ENCODE measurements at regions not wholly inside any gene's neighbourhood (a gene's known extent, or its start where the extent isn't known, plus 50 kb on each side); places are given as distances from the start of the nearest gene placed in this dataset.

GRCh38 chr2:40004336-40004735 lies 225.3 kb upstream of the THUMPD2 start:
- Histone ChIP-seq H2AFZ (ENCODE audit: insufficient read depth, low read depth, low read length, poor library complexity, severe bottlenecking) (no peak overlapping the region), H3K4me2 (replicated peaks; ENCODE audit: low read depth, low read length, poor library complexity, severe bottlenecking) (no peak overlapping the region), H3K9ac (ENCODE audit: low read length) (no peak overlapping the region), H3K27ac (ENCODE audit: low read length in 2 of 2) (no peak overlapping the region), H4K20me1 (ENCODE audit: control insufficient read depth, insufficient read depth, low read length, poor library complexity, severe bottlenecking) (no peaks in the 10 kb centered on the region), H3K27me3 (replicated peaks in 1 of 4; ENCODE audit: control extremely low read depth in 1 of 4, control insufficient read depth in 3 of 4, insufficient read depth in 4 of 4, low read length in 3 of 4) (no peaks in the 10 kb centered on the region), H3K9me3 (ENCODE audit: control extremely low read depth in 1 of 3, control insufficient read depth in 2 of 3, insufficient read depth in 1 of 3, low read length in 2 of 3) (no peaks in the 10 kb centered on the region), H3K4me3 (ENCODE audit: control extremely low read depth in 1 of 5, extremely low read depth in 1 of 5, insufficient read depth in 1 of 5, low read depth in 2 of 5, low read length in 4 of 5) (no peak overlapping the region), H3K36me3 (replicated peaks in 1 of 2; ENCODE audit: control extremely low read depth in 1 of 2, control insufficient read depth in 1 of 2, extremely low read depth in 1 of 2, insufficient read depth in 2 of 2, low read length in 1 of 2) (no peaks in the 10 kb centered on the region), H3K4me1 (ENCODE audit: control insufficient read depth in 2 of 2, insufficient read depth in 2 of 2, low read length in 2 of 2) (no peaks in the 10 kb centered on the region), H3K79me2 (ENCODE audit: control insufficient read depth, insufficient read depth, low read length) (no peaks in the 10 kb centered on the region)
- Mint-ChIP-seq H3K27me3 (no peaks in the 10 kb centered on the region), H3K9me3 (ENCODE audit: insufficient read depth) (no peaks in the 10 kb centered on the region), H3K27ac (no peak overlapping the region), H3K4me1 (no peaks in the 10 kb centered on the region), H3K4me3 (no peak overlapping the region)
- POLR2A ChIA-PET, result no interaction called here
- CTCF ChIA-PET, result no interaction called here
- DNase-seq (no peak), ATAC-seq (ENCODE audit: low read depth) (no peak)
- no peak for TF ChIP-seq CTCF (IDR thresholded peaks at IDR 0.05)
- TF ChIP-seq EZH2 (IDR thresholded peaks at IDR 0.05; ENCODE audit: borderline replicate concordance, insufficient read depth, low read depth, low read length, poor library complexity, severe bottlenecking), result no peak
- WGBS (ENCODE audit: insufficient coverage), result 50% methylated on average over 1 of the region's 1 CpG
- intact Hi-C loops (cut with micrococcal nuclease), result no loop called here

- no peaks in the 10 kb centered on the region for H3K9me3 ChIP-seq (ENCODE audit: control extremely low read depth in 1 of 3, control insufficient read depth in 2 of 3, insufficient read depth in 1 of 3, low read length in 2 of 3)
- H3K4me1 Mint-ChIP-seq, result no peaks in the 10 kb centered on the region
- no peak overlapping the region for H3K27ac ChIP-seq (ENCODE audit: low read length in 2 of 2)
- DNase-seq (no peak), ATAC-seq (ENCODE audit: low read depth) (no peak)
- no CpG with 5 or more reads among the region's 3 CpGs for WGBS (ENCODE audit: insufficient coverage)
- H3K27me3 Mint-ChIP-seq, result no peaks in the 10 kb centered on the region
- H3K4me3 ChIP-seq (ENCODE audit: control extremely low read depth in 1 of 5, extremely low read depth in 1 of 5, insufficient read depth in 1 of 5, low read depth in 2 of 5, low read length in 4 of 5), result no peak overlapping the region
- no peak for TF ChIP-seq EZH2 (IDR thresholded peaks at IDR 0.05; ENCODE audit: borderline replicate concordance, insufficient read depth, low read depth, low read length, poor library complexity, severe bottlenecking)
- TF ChIP-seq CTCF (IDR thresholded peaks at IDR 0.05), result no peak
- intact Hi-C loops (cut with micrococcal nuclease), result no loop called here
- no peaks in the 10 kb centered on the region for H3K9me3 Mint-ChIP-seq (ENCODE audit: insufficient read depth)
- H3K27me3 ChIP-seq (replicated peaks in 1 of 4; ENCODE audit: control extremely low read depth in 1 of 4, control insufficient read depth in 3 of 4, insufficient read depth in 4 of 4, low read length in 3 of 4), result no peaks in the 10 kb centered on the region
- no peak overlapping the region for H3K4me2 ChIP-seq (replicated peaks; ENCODE audit: low read depth, low read length, poor library complexity, severe bottlenecking)
- no peaks in the 10 kb centered on the region for H3K79me2 ChIP-seq (ENCODE audit: control insufficient read depth, insufficient read depth, low read length)
- H3K9ac ChIP-seq (ENCODE audit: low read length), result no peak overlapping the region
- H3K4me3 Mint-ChIP-seq, result no peak overlapping the region
- CTCF ChIA-PET, result no interaction called here
- no peaks in the 10 kb centered on the region for H4K20me1 ChIP-seq (ENCODE audit: control insufficient read depth, insufficient read depth, low read length, poor library complexity, severe bottlenecking)
- H2AFZ ChIP-seq (ENCODE audit: insufficient read depth, low read depth, low read length, poor library complexity, severe bottlenecking), result no peak overlapping the region
- POLR2A ChIA-PET, result no interaction called here
- H3K36me3 ChIP-seq (replicated peaks in 1 of 2; ENCODE audit: control extremely low read depth in 1 of 2, control insufficient read depth in 1 of 2, extremely low read depth in 1 of 2, insufficient read depth in 2 of 2, low read length in 1 of 2), result no peaks in the 10 kb centered on the region
- no peak overlapping the region for H3K27ac Mint-ChIP-seq
- no peaks in the 10 kb centered on the region for H3K4me1 ChIP-seq (ENCODE audit: control insufficient read depth in 2 of 2, insufficient read depth in 2 of 2, low read length in 2 of 2)
These were observed 223.3 kb upstream of the THUMPD2 start for GRCh38 chr2:40002339-40002738.

All from B cell (primary cell).